Stimulated activated CD4-positive, alpha-beta T cell treated with anti-CD3 and anti-CD28 coated beads, TNF-alpha, amount 100 ng/mL, for 24 hours (primary cell): ENCODE measurements at regions not wholly inside any gene's neighbourhood (a gene's known extent, or its start where the extent isn't known, plus 50 kb on each side); places are given as distances from the start of the nearest gene placed in this dataset.

Source experiments
- DNase-seq, 3 experiments: peaks; one replicate each; pipeline ENCODE4 v3.0.0-alpha.2; 2020; ENCODE audit warnings: low read depth in 3 of 3

DNA sequence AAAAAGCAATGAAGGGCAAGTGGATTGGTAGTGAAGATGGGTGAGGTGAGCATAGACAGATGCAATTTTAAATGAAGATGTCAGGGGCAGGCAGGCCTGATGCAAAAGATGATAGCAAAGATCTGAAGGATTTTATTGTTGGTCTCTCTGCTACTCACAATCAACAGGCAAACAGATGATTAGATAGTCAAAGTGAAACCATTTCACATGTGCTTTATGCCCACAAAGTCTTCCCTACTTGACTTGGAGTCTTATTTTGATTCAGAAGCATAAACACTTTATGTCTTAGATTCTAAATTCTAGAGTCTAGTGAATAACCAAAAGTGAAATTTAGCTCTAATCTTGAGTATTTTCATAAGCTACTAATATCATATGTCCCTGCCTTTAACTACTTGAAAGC, 153.8 kb upstream of the HNRNPA3 start:
- DNase-seq = no peak

DNA sequence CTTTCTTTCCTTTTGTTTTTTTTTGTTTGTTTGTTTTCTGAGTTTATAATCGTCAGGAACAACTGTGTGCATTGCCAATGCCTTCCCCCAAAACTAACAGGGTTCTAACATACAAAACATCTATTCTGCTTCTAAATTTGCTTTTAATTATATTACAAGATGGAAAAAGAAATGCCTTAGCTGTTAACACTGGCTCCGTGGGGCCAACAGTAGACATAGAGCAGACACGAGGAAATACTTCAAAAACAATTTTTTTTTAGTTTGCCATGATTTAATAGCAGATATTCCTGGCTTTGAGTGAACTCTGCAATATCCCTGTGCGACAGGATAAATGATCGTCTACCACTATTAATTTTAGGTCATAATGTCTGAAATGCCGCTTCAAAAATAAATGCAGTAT, 153.3 kb upstream of the HNRNPA3 start:
- DNase-seq = no peak

GRCh38 chr2:177063331-177063730, 149.3 kb upstream of the HNRNPA3 start:
- no peak for DNase-seq

DNA sequence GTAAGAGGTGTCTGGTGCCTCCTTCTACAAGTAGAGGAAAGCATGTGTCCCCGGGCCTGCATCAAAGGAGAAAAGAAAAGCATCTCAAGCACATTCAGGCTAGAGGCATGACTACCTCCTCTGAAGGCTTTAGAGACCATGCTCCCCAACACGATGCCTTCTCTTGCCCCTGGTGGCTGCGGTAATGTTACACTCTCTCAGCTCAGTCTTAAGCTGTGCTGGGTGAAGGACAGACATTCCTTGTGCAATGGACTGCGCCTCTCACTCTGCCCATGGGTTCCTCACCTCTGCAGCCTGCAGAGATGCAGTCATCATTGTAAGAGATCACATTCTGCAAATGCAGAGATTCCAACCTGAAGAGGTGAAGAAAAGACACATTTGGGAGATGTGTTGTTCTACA, 148.2 kb upstream of the HNRNPA3 start:
- DNase-seq = no peak

DNA sequence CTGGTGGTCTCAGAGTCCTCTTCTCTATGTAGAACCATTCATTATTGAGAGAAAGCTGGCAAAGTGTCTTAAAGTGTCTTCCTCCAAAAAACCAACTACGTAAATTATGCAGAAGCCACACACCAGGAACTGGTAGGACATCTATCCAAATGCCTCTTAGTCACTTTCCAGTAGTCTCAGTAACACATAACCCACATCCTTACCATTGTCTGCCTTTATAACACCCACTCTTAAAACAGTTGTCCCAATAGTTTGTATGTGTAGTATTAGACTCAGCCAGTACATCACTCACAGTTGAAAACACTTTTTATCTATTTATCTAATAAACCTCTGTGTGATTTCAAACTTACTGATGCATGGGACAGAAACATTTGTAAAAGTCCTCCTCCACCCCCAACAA, 143.6 kb upstream of the HNRNPA3 start:
- DNase-seq = no peak

DNA sequence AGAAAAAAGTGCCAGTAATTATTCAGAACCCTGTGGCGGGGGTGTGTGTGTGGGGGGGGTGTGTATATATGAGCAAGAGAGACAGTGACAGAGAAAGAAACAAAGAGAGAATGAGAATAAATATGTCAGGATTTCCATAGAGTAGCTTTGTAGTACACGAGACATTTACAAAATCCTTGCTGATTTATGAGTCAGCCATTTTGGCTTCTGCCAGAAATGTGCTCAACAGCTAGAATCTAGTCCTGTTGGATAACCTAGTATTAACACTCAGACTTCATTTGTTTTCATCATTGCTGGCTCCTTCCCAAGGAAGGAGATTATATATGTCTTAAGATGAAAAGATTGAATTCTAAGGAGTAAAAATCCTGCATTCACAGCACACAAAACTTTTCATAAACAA, 140.5 kb upstream of the HNRNPA3 start:
- DNase-seq = no peak

DNA sequence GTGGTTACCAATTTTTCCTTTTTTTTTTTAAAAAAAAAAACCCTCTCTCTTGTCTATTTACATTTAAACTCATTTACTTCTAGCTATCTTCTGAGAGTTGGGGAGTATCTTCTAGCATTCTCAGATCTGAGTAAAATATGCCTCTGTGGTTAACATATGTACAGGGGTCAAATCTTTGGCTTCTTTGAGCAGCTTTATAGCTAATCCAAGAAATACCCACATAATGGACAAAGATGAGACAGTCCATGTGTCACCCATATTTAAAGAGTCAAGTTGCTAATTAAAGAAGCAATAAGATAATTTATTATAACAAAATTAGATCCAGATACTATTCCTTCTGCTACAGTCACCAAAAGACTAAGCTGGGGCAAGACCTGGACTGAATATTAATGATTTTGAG, 139.0 kb upstream of the HNRNPA3 start:
- no peak for DNase-seq

GRCh38 chr2:177074099-177074710, 138.4 kb upstream of the HNRNPA3 start:
- DNase-seq = no peak

GRCh38 chr2:177075254-177075653, 137.3 kb upstream of the HNRNPA3 start:
- no peak for DNase-seq

- DNase-seq = no peak
Observed at GRCh38 chr2:177076636-177077179, 135.9 kb upstream of the HNRNPA3 start.

GRCh38 chr2:177077778-177078177, 134.8 kb upstream of the HNRNPA3 start:
- no peak for DNase-seq

DNA sequence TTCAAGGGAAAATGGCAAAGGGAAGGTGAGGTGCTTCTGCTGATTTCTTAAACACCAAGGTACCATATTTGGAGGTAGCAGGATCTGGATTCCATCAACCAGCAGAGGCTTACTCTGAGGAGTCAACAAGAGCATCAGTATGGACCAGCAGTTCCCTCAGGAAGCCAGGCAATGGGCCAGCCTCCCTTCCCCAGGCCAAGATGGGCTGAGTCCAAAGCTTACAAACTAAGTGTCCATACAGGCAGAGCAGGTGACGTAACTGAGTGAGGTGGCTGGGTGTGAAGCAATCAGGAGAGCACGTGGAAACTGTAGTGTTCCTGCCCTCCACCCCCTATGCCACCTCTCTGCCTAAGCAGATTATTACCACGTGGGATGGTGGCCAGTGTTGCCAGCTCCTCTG, 134.2 kb upstream of the HNRNPA3 start:
- no peak for DNase-seq

- no peak for DNase-seq
Observed at GRCh38 chr2:177078855-177079254, 133.7 kb upstream of the HNRNPA3 start.

DNA sequence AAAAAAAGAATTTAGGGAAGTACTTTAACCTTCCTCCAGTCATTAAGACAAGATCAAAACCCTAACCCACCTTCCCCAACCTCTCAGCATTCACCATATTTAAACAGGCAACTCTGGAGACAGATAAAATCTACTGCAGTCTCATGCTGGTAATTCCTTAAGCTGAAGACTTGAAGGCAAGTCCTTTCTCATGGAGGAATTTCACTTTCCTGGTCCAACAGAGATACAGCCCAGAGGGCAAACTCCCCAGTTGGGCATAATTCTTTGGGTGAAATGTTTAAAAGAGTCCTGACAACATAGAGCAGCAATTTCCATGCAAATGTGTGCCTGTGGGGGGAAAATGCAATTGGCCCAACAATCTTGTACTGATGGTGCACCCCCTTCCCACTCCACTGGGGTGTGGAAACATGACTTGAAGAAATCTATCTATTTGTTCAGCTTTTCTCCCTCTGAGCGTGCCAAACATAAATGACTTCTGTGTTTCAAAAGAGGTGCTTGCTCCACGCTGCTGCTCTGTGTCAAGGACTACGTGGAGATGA, 131.8 kb upstream of the HNRNPA3 start:
- DNase-seq = no peak

DNA sequence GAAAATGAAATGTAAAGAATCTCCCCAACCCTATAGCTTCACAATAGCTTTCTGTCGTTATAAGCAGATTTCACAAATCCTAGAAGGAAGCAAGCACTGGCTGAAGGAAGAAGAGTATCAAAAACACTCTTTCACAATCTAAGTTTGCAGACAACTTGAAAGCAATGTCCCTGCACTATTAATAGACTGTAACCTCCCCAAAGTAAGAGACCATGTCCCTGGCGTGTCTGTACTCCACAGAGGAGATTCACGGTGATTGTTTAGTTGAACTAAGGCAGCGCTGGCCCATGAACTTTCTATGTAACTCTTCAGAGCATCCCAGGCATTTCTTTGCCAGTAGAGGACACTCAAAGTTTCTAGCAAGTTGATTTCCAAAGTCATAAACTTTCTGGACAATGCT, 128.0 kb upstream of the HNRNPA3 start:
- DNase-seq = no peak

- no peak for DNase-seq
Observed at GRCh38 chr2:177088529-177088928, 124.1 kb upstream of the HNRNPA3 start.

DNA sequence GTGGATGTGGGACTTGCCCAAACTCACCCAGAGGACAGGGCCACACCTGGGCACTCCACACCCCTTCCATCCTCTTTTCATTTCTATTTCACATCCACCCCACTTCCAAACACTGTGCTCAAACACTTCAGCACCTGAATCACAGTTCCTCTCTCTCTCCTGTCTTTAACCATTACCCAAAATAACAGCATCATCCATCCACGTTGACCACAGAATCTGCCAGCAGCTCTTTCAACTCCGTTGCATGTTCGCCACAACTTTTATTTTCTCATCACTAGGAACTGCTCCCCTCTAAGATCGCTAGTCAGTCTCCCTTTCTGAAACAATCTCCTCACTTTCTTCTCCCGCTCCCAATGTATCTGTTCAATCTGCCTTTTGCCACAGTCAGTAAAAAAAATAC, 121.6 kb upstream of the HNRNPA3 start:
- no peak for DNase-seq

DNA sequence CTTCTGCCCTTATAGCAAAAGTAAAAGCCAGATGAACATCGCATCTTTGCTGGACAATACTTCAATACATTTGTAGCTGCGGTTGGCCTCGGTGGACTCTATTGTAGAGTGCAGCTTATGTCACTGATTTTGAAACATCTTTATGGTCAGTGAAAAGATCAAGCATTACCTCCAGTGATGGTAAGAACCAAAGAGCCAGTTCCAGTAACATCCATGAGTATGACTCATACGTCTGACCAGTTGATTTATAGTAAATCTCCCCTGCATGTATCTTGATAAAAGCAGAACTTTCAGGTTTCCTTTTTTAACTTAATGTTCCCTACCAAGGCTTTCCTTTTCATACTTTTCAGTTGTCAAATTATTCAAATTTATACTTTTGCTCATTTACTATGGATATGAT, 119.2 kb upstream of the HNRNPA3 start:
- no peak for DNase-seq

DNA sequence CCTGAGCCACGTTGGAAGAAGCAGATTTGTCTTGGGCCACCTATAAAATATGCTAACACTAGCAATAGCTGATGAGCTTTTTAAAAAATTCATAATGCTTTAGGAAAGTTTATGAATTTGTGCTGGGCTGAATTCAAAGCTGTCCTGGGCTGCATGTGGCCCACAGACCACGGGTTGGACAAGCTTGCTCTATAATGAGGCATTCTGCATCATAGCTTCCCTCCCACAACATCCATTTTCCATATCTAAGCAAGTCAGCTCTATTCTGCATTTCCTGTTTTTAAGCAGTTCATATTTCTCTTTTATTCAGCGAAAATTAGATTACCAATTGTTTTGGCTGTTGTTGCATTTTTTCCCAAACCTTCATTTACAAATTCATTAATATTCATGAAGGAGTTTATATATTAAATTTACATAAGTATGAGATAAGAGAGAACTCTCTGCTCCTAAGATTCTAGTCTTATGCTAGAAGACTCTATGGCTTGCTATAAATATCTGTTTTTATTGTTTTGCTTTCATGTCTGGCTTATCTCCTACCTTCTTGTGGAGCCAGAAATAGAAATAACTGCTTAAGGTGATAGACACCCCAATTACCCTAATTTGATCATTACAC, 114.5 kb upstream of the HNRNPA3 start:
- DNase-seq = no peak

GRCh38 chr2:177101930-177102329, 110.7 kb upstream of the HNRNPA3 start:
- no peak for DNase-seq

DNA sequence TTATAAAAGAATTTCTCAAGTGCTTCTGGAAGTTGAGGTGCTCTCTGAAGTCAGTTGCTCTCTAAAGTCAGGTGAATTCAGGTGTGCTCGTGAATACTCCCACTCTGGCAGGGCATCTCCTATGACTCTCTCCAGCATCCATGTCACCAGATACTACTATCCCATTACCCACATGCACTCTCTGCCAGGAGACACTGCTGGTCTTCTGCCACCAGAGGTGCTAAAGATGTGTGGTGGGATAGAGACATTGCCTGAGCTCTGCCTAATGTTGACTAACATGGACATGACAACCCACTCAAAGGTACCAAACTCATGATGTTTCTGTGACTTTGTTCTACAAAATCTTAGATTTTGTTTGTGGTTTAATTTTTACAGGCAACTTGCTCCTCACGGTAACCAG, 106.4 kb upstream of the HNRNPA3 start:
- DNase-seq = no peak

GRCh38 chr2:177108890-177109289, 103.7 kb upstream of the HNRNPA3 start:
- no peak for DNase-seq

DNA sequence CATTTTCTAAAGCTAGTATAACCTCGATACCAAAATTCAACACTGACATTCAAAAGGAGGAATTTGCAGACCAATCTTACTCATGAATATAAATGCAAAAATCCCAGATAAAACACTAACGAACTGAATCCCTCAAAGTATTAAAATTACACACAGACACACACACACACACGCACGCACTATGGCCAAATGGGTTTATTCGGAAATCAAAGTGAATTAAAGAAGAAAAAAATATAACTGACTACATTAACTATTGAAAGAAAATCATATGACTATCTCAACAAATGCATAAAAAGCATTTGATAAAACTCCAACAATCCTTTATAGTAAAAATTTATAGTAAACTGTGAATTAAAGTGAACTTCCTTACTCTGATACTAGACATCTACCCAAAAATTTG, 97.9 kb upstream of the HNRNPA3 start:
- DNase-seq = no peak

DNA sequence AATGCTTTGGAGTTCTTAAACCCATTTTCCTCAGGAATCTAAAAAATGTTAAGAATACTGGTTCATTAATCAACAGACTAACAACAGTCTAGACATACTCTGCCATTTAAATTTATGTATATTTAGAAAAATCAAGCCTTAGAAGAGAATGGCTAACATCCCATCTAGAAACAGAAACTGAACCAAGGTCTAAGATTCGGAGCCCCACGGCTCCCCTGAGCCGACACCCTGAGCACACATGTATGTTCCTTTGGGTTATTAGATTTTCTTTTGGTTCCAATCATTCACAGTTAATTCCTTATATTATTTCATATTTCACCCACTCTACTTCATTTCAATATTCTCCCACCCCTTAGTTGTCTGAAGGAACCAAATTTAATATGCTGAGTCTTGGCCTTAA, 94.8 kb upstream of the HNRNPA3 start:
- DNase-seq = no peak
